H9 (cell line): ENCODE measurements at regions not wholly inside any gene's neighbourhood (a gene's known extent, or its start where the extent isn't known, plus 50 kb on each side); places are given as distances from the start of the nearest gene placed in this dataset.

ENCODE experiments used
- DNase-seq: peaks from one replicate; pipeline ENCODE4 v3.0.0-alpha.2; 2017
- H2AFZ ChIP-seq: one replicate; pipeline ENCODE4 v1.6.1; 2013; ENCODE audit warnings: mild to moderate bottlenecking, low read length, control low read depth, moderate library complexity
- H2AK5ac ChIP-seq: 2 replicates; pipeline ENCODE4 v1.6.1; 2013; ENCODE audit warnings: low read length, control low read depth, mixed read lengths; ENCODE audit not compliant: insufficient read length
- H2BK120ac ChIP-seq: one replicate; pipeline ENCODE4 v1.6.1; 2013; ENCODE audit warnings: low read depth, mild to moderate bottlenecking, low read length, control low read depth, inconsistent platforms; ENCODE audit not compliant: poor library complexity, severe bottlenecking
- H2BK12ac ChIP-seq: 2 replicates; pipeline ENCODE4 v1.6.1; 2013; ENCODE audit warnings: low read length, control low read depth, mixed read lengths, low read depth; ENCODE audit not compliant: insufficient read length
- H2BK15ac ChIP-seq: 2 replicates; pipeline ENCODE4 v1.6.1; 2013; ENCODE audit warnings: low read depth, low read length, control low read depth
- H2BK20ac ChIP-seq: one replicate; pipeline ENCODE4 v1.6.1; 2013; ENCODE audit warnings: low read depth, mild to moderate bottlenecking, low read length, control low read depth, inconsistent platforms; ENCODE audit not compliant: poor library complexity, severe bottlenecking
- H2BK5ac ChIP-seq: 2 replicates; pipeline ENCODE4 v1.6.1; 2013; ENCODE audit warnings: low read length, control low read depth, mixed read lengths; ENCODE audit not compliant: insufficient read length
- H3K14ac ChIP-seq: 2 replicates; pipeline ENCODE4 v1.6.1; 2013; ENCODE audit warnings: low read length, control low read depth; ENCODE audit not compliant: insufficient read depth
- H3K18ac ChIP-seq: 2 replicates; pipeline ENCODE4 v1.6.1; 2013; ENCODE audit warnings: low read depth, mild to moderate bottlenecking, mixed read lengths, low read length, control low read depth; ENCODE audit not compliant: insufficient read length
- H3K23ac ChIP-seq: 2 replicates; pipeline ENCODE4 v1.6.1; 2013; ENCODE audit warnings: low read length, control low read depth, mixed read lengths, low read depth; ENCODE audit not compliant: insufficient read length
- H3K23me2 ChIP-seq: 2 replicates; pipeline ENCODE4 v1.6.1; 2013; ENCODE audit warnings: low read depth, mild to moderate bottlenecking, mixed read lengths, low read length, control low read depth; ENCODE audit not compliant: insufficient read length, poor library complexity, severe bottlenecking
- H3K27ac ChIP-seq: 2 replicates; pipeline ENCODE4 v1.5.1; 2013; ENCODE audit warnings: low read length, control low read depth, mixed read lengths, low read depth; ENCODE audit not compliant: insufficient read length
- H3K27me3 ChIP-seq: 2 replicates; pipeline ENCODE4 v1.6.1; 2013; ENCODE audit warnings: low read length, control low read depth, inconsistent platforms; ENCODE audit not compliant: insufficient read depth
- H3K4ac ChIP-seq: 2 replicates; pipeline ENCODE4 v1.6.1; 2013; ENCODE audit warnings: low read depth, mild to moderate bottlenecking, control low read depth, inconsistent platforms, low read length, moderate library complexity
- H3K4me1 ChIP-seq: 2 replicates; pipeline ENCODE4 v1.6.1; 2013; ENCODE audit warnings: low read length, control low read depth, inconsistent platforms; ENCODE audit not compliant: insufficient read depth
- H3K4me2 ChIP-seq: 2 replicates; pipeline ENCODE4 v1.6.1; 2013; ENCODE audit warnings: low read length, control low read depth, mixed read lengths; ENCODE audit not compliant: insufficient read length, insufficient read depth
- H3K56ac ChIP-seq: 2 replicates; pipeline ENCODE4 v1.6.1; 2013; ENCODE audit warnings: low read depth, mild to moderate bottlenecking, mixed read lengths, low read length, control low read depth; ENCODE audit not compliant: insufficient read length
- H3K79me1 ChIP-seq: 2 replicates; pipeline ENCODE4 v1.6.1; 2013; ENCODE audit warnings: low read depth, mild to moderate bottlenecking, moderate library complexity, low read length, control low read depth, inconsistent platforms; ENCODE audit not compliant: insufficient read depth, poor library complexity, severe bottlenecking
- H3K79me2 ChIP-seq: 2 replicates; pipeline ENCODE4 v1.6.1; 2013; ENCODE audit warnings: low read length, control low read depth, inconsistent platforms; ENCODE audit not compliant: insufficient read depth
- H3K9ac ChIP-seq: 2 replicates; pipeline ENCODE4 v1.6.1; 2013; ENCODE audit warnings: low read length, control low read depth, mixed read lengths; ENCODE audit not compliant: insufficient read length; ENCODE audit errors: extremely low read depth
- H3K9me3 ChIP-seq: one replicate; pipeline ENCODE4 v1.6.1; 2013; ENCODE audit warnings: low read depth, low read length, inconsistent platforms; ENCODE audit not compliant: control insufficient read depth
- H3T11ph ChIP-seq: one replicate; pipeline ENCODE4 v1.6.1; 2013; ENCODE audit warnings: mild to moderate bottlenecking, low read length, control low read depth, inconsistent platforms
- H4K20me1 ChIP-seq: one replicate; pipeline ENCODE4 v1.6.1; 2013; ENCODE audit not compliant: control insufficient read depth, insufficient read length, insufficient read depth
- H4K5ac ChIP-seq: 2 replicates; pipeline ENCODE4 v1.6.1; 2013; ENCODE audit warnings: low read depth, mild to moderate bottlenecking, mixed read lengths, low read length, control low read depth; ENCODE audit not compliant: insufficient read length
- H4K8ac ChIP-seq: replicated peaks from 2 replicates; pipeline ENCODE4 v1.6.1; 2013; ENCODE audit warnings: low read length, control low read depth, mixed read lengths, low read depth; ENCODE audit not compliant: insufficient read length
- H4K91ac ChIP-seq: 2 replicates; pipeline ENCODE4 v1.6.1; 2013; ENCODE audit warnings: low read depth, mild to moderate bottlenecking, moderate library complexity, mixed read lengths, low read length, control low read depth; ENCODE audit not compliant: insufficient read length
- H3K27ac Mint-ChIP-seq, 3 experiments: 2 replicates in 2 of 3; 3 replicates in 1 of 3; pipeline ENCODE4 v1.8.0; 2020 to 2021; ENCODE audit warnings: mixed read lengths in 3 of 3, mild to moderate bottlenecking in 1 of 3, moderate library complexity in 1 of 3
- H3K27me3 Mint-ChIP-seq: 2 replicates; pipeline ENCODE4 v1.8.0; 2021; ENCODE audit warnings: low read depth, mild to moderate bottlenecking, moderate library complexity, mixed read lengths
- H3K36me3 Mint-ChIP-seq, 3 experiments: 2 replicates in 2 of 3; 3 replicates in 1 of 3; pipeline ENCODE4 v1.8.0; 2020 to 2021; ENCODE audit warnings: low read depth in 3 of 3, mixed read lengths in 3 of 3; ENCODE audit not compliant: insufficient read depth in 1 of 3
- H3K4me1 Mint-ChIP-seq, 2 experiments: 2 replicates each; pipeline ENCODE4 v1.8.0; 2020; ENCODE audit warnings: mixed read lengths in 2 of 2
- H3K4me3 Mint-ChIP-seq, 2 experiments: 2 replicates in 1 of 2; 3 replicates in 1 of 2; pipeline ENCODE4 v1.8.0; 2020 to 2021; ENCODE audit warnings: mild to moderate bottlenecking in 2 of 2, mixed read lengths in 2 of 2, moderate library complexity in 1 of 2
- H3K9me3 Mint-ChIP-seq, 2 experiments: 2 replicates in 1 of 2; 3 replicates in 1 of 2; pipeline ENCODE4 v1.8.0; 2020; ENCODE audit warnings: mild to moderate bottlenecking in 2 of 2, mixed read lengths in 2 of 2, moderate library complexity in 1 of 2
- WGBS: extraction: QIAGEN DNeasy Blood & Tissue Kit; methylation state at CpG from one replicate; pipeline ENCODE4 v1.1.7; 2013; ENCODE audit warnings: missing lambda C conversion rate, low lambda C conversion rate, mixed read lengths; ENCODE audit not compliant: insufficient read length; ENCODE audit errors: extremely low coverage; 5-methylcytosine and 5-hydroxymethylcytosine counted together
- TF ChIP-seq, protein P1 (sequence below): fragments of 200-600 bp; sonication (generic); conservative IDR thresholded peaks from 3 replicates; pipeline ENCODE4 v1.8.0; 2021; ENCODE audit warnings: antibody characterized with exemption, mild to moderate bottlenecking

DNA sequence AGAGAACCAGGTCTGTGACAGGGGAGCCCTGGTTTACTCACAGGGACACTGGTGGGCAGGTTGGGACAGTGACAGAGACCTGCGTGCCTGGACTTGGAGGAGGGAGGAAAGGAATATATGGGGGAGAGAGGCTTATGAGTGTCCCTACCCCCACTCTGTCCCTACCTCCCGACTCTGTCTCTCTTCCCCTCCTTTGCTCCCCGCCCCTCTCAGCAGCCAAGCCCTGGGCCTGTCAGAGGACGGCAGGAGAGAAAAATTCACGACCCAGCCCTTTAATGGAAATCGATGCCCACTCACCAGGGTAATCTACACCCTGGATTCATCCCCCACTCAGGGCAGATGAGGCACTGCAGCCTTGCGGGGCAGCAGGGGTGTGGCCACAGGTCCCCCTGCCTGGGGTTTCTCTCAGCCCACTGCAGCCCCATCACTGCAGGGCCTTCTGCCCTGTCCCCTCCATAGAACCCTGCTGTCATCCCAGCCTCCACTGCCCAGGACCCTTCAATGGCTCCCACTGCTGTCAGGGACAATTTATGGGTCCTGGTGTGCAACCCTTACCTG is 135.9 kb upstream of the LINGO1 start:
- H3K9me3 ChIP-seq, result no peaks in the 10 kb centered on the region

More for the DNA sequence above, 135.9 kb upstream of the LINGO1 start:
- DNase-seq, result no peak
- Histone ChIP-seq H2BK5ac (no peak overlapping the region), H4K5ac (no peak overlapping the region), H3K79me2 (no peaks in the 10 kb centered on the region), H2BK15ac (no peak overlapping the region), H3K4me1 (no peaks in the 10 kb centered on the region), H3K27ac (no peak overlapping the region), H3K23me2 (no peaks in the 10 kb centered on the region), H3T11ph (no peak overlapping the region), H3K4me2 (no peak overlapping the region), H2AFZ (no peak overlapping the region), H3K56ac (no peak overlapping the region), H3K18ac (no peak overlapping the region), H3K27me3 (no peaks in the 10 kb centered on the region), H2BK20ac (no peak overlapping the region), H4K91ac (no peak overlapping the region), H3K14ac (no peak overlapping the region), H3K79me1 (no peaks in the 10 kb centered on the region), H2AK5ac (no peak overlapping the region), H4K20me1 (no peaks in the 10 kb centered on the region), H3K23ac (no peak overlapping the region), H2BK12ac (no peak overlapping the region), H3K4ac (no peak overlapping the region), H3K9ac (no peak overlapping the region), H2BK120ac (no peak overlapping the region), H4K8ac (no peak overlapping the region)
- WGBS, result no CpG with 5 or more reads among the region's 7 CpGs
- no peaks in the 10 kb centered on the region for H3K9me3 Mint-ChIP-seq
- H3K4me1 Mint-ChIP-seq, result peaks cover 13 to 38% of the 10 kb centered on the region in 2 experiments
- H3K4me3 Mint-ChIP-seq, result no peak overlapping the region
- H3K27ac Mint-ChIP-seq, result no peak overlapping the region
- H3K27me3 Mint-ChIP-seq, result peaks cover 3% of the 10 kb centered on the region
- H3K36me3 Mint-ChIP-seq, result no peaks in the 10 kb centered on the region
- TF ChIP-seq, protein P1, sequence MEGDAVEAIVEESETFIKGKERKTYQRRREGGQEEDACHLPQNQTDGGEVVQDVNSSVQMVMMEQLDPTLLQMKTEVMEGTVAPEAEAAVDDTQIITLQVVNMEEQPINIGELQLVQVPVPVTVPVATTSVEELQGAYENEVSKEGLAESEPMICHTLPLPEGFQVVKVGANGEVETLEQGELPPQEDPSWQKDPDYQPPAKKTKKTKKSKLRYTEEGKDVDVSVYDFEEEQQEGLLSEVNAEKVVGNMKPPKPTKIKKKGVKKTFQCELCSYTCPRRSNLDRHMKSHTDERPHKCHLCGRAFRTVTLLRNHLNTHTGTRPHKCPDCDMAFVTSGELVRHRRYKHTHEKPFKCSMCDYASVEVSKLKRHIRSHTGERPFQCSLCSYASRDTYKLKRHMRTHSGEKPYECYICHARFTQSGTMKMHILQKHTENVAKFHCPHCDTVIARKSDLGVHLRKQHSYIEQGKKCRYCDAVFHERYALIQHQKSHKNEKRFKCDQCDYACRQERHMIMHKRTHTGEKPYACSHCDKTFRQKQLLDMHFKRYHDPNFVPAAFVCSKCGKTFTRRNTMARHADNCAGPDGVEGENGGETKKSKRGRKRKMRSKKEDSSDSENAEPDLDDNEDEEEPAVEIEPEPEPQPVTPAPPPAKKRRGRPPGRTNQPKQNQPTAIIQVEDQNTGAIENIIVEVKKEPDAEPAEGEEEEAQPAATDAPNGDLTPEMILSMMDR, result no peak
